H1 (cell line): ENCODE measurements at regions not wholly inside any gene's neighbourhood (a gene's known extent, or its start where the extent isn't known, plus 50 kb on each side); places are given as distances from the start of the nearest gene placed in this dataset.

Experiments
- CTCF ChIA-PET: fragments of 300-600 bp; sonication (Branson Sonifier 250); formaldehyde crosslinking; loops from one replicate; lab custom pipeline; 2021; ENCODE audit not compliant: partially characterized antibody; lab: Charles Lee
- POLR2A ChIA-PET: fragments of 300-600 bp; sonication (Branson Sonifier 250); formaldehyde crosslinking; loops from one replicate; lab custom pipeline; 2021; ENCODE audit warnings: inconsistent platforms; ENCODE audit not compliant: partially characterized antibody; lab: Charles Lee
- DNase-seq, 2 experiments: peaks; one replicate each; pipeline versions ENCODE4 v3.0.0 to v3.0.0-alpha.2; 2010 to 2022; ENCODE audit warnings: low spot score in 2 of 2, low read depth in 1 of 2, mixed read lengths in 1 of 2
- FAIRE-seq: peaks from 2 replicates; lab custom pipeline; 2011; peaks lifted over from hg19 to GRCh38; lab: Jason Lieb, UNC
- H2AFZ ChIP-seq: 2 replicates; pipeline ENCODE4 v1.8.1; 2012; ENCODE audit warnings: low read length, inconsistent platforms
- H2AK5ac ChIP-seq: 2 replicates; pipeline ENCODE4 v1.6.1; 2013; ENCODE audit warnings: low read depth, low read length
- H2BK120ac ChIP-seq: replicated peaks from 2 replicates; pipeline ENCODE3; 2013; ENCODE audit warnings: low read depth, low read length, inconsistent platforms
- H2BK12ac ChIP-seq: 2 replicates; pipeline ENCODE4 v1.6.1; 2013; ENCODE audit warnings: low read depth, low read length
- H2BK15ac ChIP-seq: 2 replicates; pipeline ENCODE4 v1.6.1; 2013; ENCODE audit warnings: low read length
- H2BK20ac ChIP-seq: 2 replicates; pipeline ENCODE4 v1.6.1; 2013; ENCODE audit warnings: low read length
- H2BK5ac ChIP-seq: 2 replicates; pipeline ENCODE4 v1.6.1; 2013; ENCODE audit warnings: low read depth, low read length
- H3K14ac ChIP-seq: 2 replicates; pipeline ENCODE4 v1.6.1; 2013; ENCODE audit warnings: inconsistent platforms; ENCODE audit not compliant: insufficient read length
- H3K18ac ChIP-seq: 2 replicates; pipeline ENCODE4 v1.6.1; 2013; ENCODE audit warnings: low read length; ENCODE audit errors: extremely low read depth
- H3K23ac ChIP-seq: 2 replicates; pipeline ENCODE4 v1.6.1; 2013; ENCODE audit warnings: inconsistent platforms; ENCODE audit not compliant: insufficient read length
- H3K23me2 ChIP-seq: 2 replicates; pipeline ENCODE4 v1.6.1; 2013; ENCODE audit warnings: low read depth, low read length
- H3K27ac ChIP-seq: 2 replicates; pipeline ENCODE4 v1.6.1; 2011; ENCODE audit warnings: low read depth, low read length, inconsistent platforms
- H3K27me3 ChIP-seq, 4 experiments: replicated peaks in 1 of 4; 1 replicate in 1 of 4; 2 replicates in 3 of 4; pipeline versions ENCODE4 v1.6.1 to v1.8.1; 2011 to 2013; ENCODE audit warnings: low read length in 3 of 4, mild to moderate bottlenecking in 3 of 4, inconsistent platforms in 2 of 4, mixed read lengths in 2 of 4, moderate library complexity in 1 of 4; ENCODE audit not compliant: control insufficient read depth in 3 of 4, insufficient read depth in 3 of 4; ENCODE audit errors: extremely low read depth in 1 of 4
- H3K36me3 ChIP-seq, 4 experiments: 2 replicates each; pipeline versions ENCODE4 v1.6.1 to v1.8.1; 2011 to 2013; ENCODE audit warnings: mild to moderate bottlenecking in 4 of 4, low read length in 3 of 4, moderate library complexity in 2 of 4, control low read depth in 1 of 4, inconsistent platforms in 1 of 4; ENCODE audit not compliant: insufficient read depth in 4 of 4, control insufficient read depth in 2 of 4
- H3K4ac ChIP-seq: replicated peaks from 2 replicates; pipeline ENCODE3; 2013; ENCODE audit warnings: low read length, low read depth, mixed read lengths, inconsistent platforms; ENCODE audit not compliant: insufficient read length
- H3K4me1 ChIP-seq, 4 experiments: replicated peaks in 1 of 4; 1 replicate in 1 of 4; 2 replicates in 3 of 4; pipeline versions ENCODE4 v1.6.1 to v1.8.1; 2011 to 2013; ENCODE audit warnings: low read length in 3 of 4, inconsistent platforms in 2 of 4, mixed read lengths in 1 of 4; ENCODE audit not compliant: insufficient read depth in 4 of 4, control insufficient read depth in 3 of 4
- H3K4me2 ChIP-seq, 2 experiments: 2 replicates each; pipeline versions ENCODE4 v1.6.1 to v1.8.1; 2011 to 2013; ENCODE audit warnings: low read depth in 2 of 2, low read length in 2 of 2, control low read depth in 1 of 2, inconsistent platforms in 1 of 2, mild to moderate bottlenecking in 1 of 2; ENCODE audit not compliant: insufficient read depth in 1 of 2
- H3K4me3 ChIP-seq, 4 experiments: fragments of 200-600, 300-600 bp in 1 of 4; sonication (generic), shearing (Covaris generic), sonication (Bioruptor Twin) in 1 of 4; 2 replicates each; pipeline versions ENCODE4 v1.5.1 to v1.8.1; 2011 to 2016; ENCODE audit warnings: low read length in 4 of 4, low read depth in 3 of 4, control low read depth in 2 of 4, inconsistent platforms in 2 of 4, mild to moderate bottlenecking in 2 of 4, mixed read lengths in 1 of 4, moderate library complexity in 1 of 4; ENCODE audit not compliant: insufficient read depth in 2 of 4; ENCODE audit errors: extremely low read depth in 1 of 4
- H3K56ac ChIP-seq: replicated peaks from 2 replicates; pipeline ENCODE3; 2013; ENCODE audit warnings: low read depth, mild to moderate bottlenecking, mixed read lengths, low read length, inconsistent platforms; ENCODE audit not compliant: insufficient read length
- H3K79me1 ChIP-seq: 2 replicates; pipeline ENCODE4 v1.6.1; 2013; ENCODE audit warnings: low read depth, low read length, control low read depth
- H3K79me2 ChIP-seq, 2 experiments: 2 replicates each; pipeline versions ENCODE4 v1.6.1 to v1.8.1; 2012 to 2013; ENCODE audit warnings: low read length in 2 of 2, mild to moderate bottlenecking in 2 of 2, inconsistent platforms in 1 of 2; ENCODE audit not compliant: insufficient read depth in 2 of 2, control insufficient read depth in 1 of 2
- H3K9ac ChIP-seq, 4 experiments: replicated peaks in 1 of 4; 1 replicate in 1 of 4; 2 replicates in 3 of 4; pipeline versions ENCODE4 v1.6.1 to v1.8.1; 2011 to 2013; ENCODE audit warnings: low read depth in 3 of 4, low read length in 3 of 4, control low read depth in 2 of 4, mild to moderate bottlenecking in 2 of 4, moderate library complexity in 2 of 4, inconsistent platforms in 1 of 4; ENCODE audit errors: extremely low read depth in 1 of 4
- H3K9me3 ChIP-seq, 2 experiments: 2 replicates each; pipeline versions ENCODE4 v1.6.1 to v1.8.1; 2012 to 2013; ENCODE audit warnings: mild to moderate bottlenecking in 2 of 2, moderate library complexity in 2 of 2, control low read depth in 1 of 2, inconsistent platforms in 1 of 2, low read depth in 1 of 2, low read length in 1 of 2, mixed read lengths in 1 of 2; ENCODE audit not compliant: insufficient read depth in 2 of 2
- H4K20me1 ChIP-seq, 2 experiments: replicated peaks in 1 of 2; 2 replicates each; pipeline versions ENCODE3 to v1.8.1; 2011 to 2013; ENCODE audit warnings: inconsistent platforms in 2 of 2, low read length in 2 of 2, mild to moderate bottlenecking in 1 of 2; ENCODE audit not compliant: insufficient read depth in 2 of 2, control insufficient read depth in 1 of 2
- H4K5ac ChIP-seq: 2 replicates; pipeline ENCODE4 v1.6.1; 2013; ENCODE audit warnings: low read length, low read depth, mixed read lengths, inconsistent platforms; ENCODE audit not compliant: insufficient read length
- H4K8ac ChIP-seq: 2 replicates; pipeline ENCODE4 v1.8.0; 2013; ENCODE audit warnings: mild to moderate bottlenecking, moderate library complexity, low read length, inconsistent platforms; ENCODE audit not compliant: insufficient read depth; ENCODE audit errors: extremely low read depth
- H4K91ac ChIP-seq: replicated peaks from 2 replicates; pipeline ENCODE3; 2013; ENCODE audit warnings: low read length, mixed read lengths, inconsistent platforms; ENCODE audit not compliant: insufficient read length
- ATF3 ChIP-seq: IDR thresholded peaks from 2 replicates; pipeline ENCODE4 v1.6.1; 2011; ENCODE audit warnings: low read depth, mild to moderate bottlenecking, low read length; ENCODE audit not compliant: insufficient read depth
- CBX5 ChIP-seq: fragments of 300-800, 300-1000 bp; sonication (generic); IDR thresholded peaks from 2 replicates; pipeline ENCODE4 v1.7.1; 2016; ENCODE audit warnings: antibody characterized with exemption, low read length, low read depth
- EP300 ChIP-seq, 2 experiments: IDR thresholded peaks; 1 replicate in 1 of 2; 2 replicates in 1 of 2; pipeline ENCODE4 v1.6.1; 2011 to 2012; ENCODE audit warnings: low read depth in 2 of 2, low read length in 2 of 2, mild to moderate bottlenecking in 2 of 2, borderline replicate concordance in 1 of 2, inconsistent platforms in 1 of 2, moderate library complexity in 1 of 2
- EZH2 ChIP-seq: fragments of 200-600 bp; sonication (generic); IDR thresholded peaks from 2 replicates; pipeline ENCODE4 v1.7.1; 2012; ENCODE audit warnings: low read depth, mild to moderate bottlenecking, moderate library complexity, low read length, inconsistent platforms; ENCODE audit not compliant: severe bottlenecking
- JUN ChIP-seq: IDR thresholded peaks from 2 replicates; pipeline ENCODE4 v1.6.1; 2011; ENCODE audit warnings: low read depth, mild to moderate bottlenecking, improper control_type of control experiment, low read length
- KDM5A ChIP-seq: fragments of 200-600 bp; IDR thresholded peaks from 2 replicates; pipeline ENCODE4 v1.7.1; 2012; ENCODE audit warnings: mild to moderate bottlenecking, low read length, inconsistent platforms, mixed read lengths
- MAFK ChIP-seq: IDR thresholded peaks from 2 replicates; pipeline ENCODE4 v1.6.1; 2012; ENCODE audit warnings: low read depth, mild to moderate bottlenecking, improper control_type of control experiment, low read length
- NRF1 ChIP-seq: IDR thresholded peaks from 2 replicates; pipeline ENCODE4 v1.6.1; 2011; ENCODE audit warnings: mild to moderate bottlenecking, low read depth, low read length, improper control_type of control experiment
- RNF2 ChIP-seq: fragments of 200-900, 300-1000 bp; sonication (generic); IDR thresholded peaks from 2 replicates; pipeline ENCODE4 v1.7.1; 2016; ENCODE audit warnings: borderline replicate concordance, low read depth, mild to moderate bottlenecking, antibody characterized with exemption, low read length; ENCODE audit not compliant: poor library complexity, severe bottlenecking; ENCODE audit errors: missing control alignments
- SP1 ChIP-seq: IDR thresholded peaks from 2 replicates; pipeline ENCODE4 v1.6.1; 2011; ENCODE audit warnings: low read depth, low read length
- ZNF274 ChIP-seq: IDR thresholded peaks from 2 replicates; pipeline ENCODE4 v1.7.0; 2012; ENCODE audit warnings: low read length, borderline replicate concordance; ENCODE audit errors: extremely low read depth
- WGBS, 2 experiments: shearing (Covaris generic) in 1 of 2; methylation state at CpG; one replicate each; pipeline versions ENCODE4 v1.1.6 to v1.1.7; 2013 to 2015; ENCODE audit warnings: low lambda C conversion rate in 2 of 2, mixed read lengths in 2 of 2, inconsistent platforms in 1 of 2, low coverage in 1 of 2, missing lambda C conversion rate in 1 of 2; ENCODE audit not compliant: insufficient replicate concordance in 2 of 2, insufficient coverage in 1 of 2, insufficient read length in 1 of 2; ENCODE audit errors: extremely low coverage in 1 of 2, missing lambda C conversion rate in 1 of 2; 5-methylcytosine and 5-hydroxymethylcytosine counted together

GRCh38 chr11:109954534-109954933, 138.7 kb upstream of the ZC3H12C start:
- CTCF ChIA-PET, result interaction anchor here (0.7 kb wide), 2 partner anchors 125 to 442 kb away, joined by 3 to 4 read pairs; no protein-coding TSS in a partner anchor
- no peak for TF ChIP-seq NRF1
- TF ChIP-seq CBX5, result no peak
- no peak for TF ChIP-seq ZNF274
- no peak for TF ChIP-seq EP300 (IDR thresholded peaks at IDR 0.05; ENCODE audit: borderline replicate concordance in 1 of 2, low read depth in 2 of 2, low read length in 2 of 2)
- TF ChIP-seq EZH2, result no peak
- TF ChIP-seq KDM5A, result no peak
- TF ChIP-seq MAFK, result no peak
- no peak for TF ChIP-seq ATF3
- TF ChIP-seq RNF2, result no peak
- no peak for TF ChIP-seq SP1
- no peak for TF ChIP-seq JUN

More at GRCh38 chr11:109954534-109954933, 138.7 kb upstream of the ZC3H12C start:
- H3K27ac ChIP-seq, result no peak overlapping the region
- H3K4me2 ChIP-seq, result no peak overlapping the region
- H4K91ac ChIP-seq, result no peak overlapping the region
- WGBS, 2 experiments, result 94% methylated on average over 2 of the region's 2 CpGs; no CpG with 5 or more reads in 1 of the 2 experiments
- H3K14ac ChIP-seq, result no peak overlapping the region
- no peaks in the 10 kb centered on the region for H4K20me1 ChIP-seq
- H3K9ac ChIP-seq, result no peak overlapping the region
- no peaks in the 10 kb centered on the region for H3K79me1 ChIP-seq
- no peak overlapping the region for H3K18ac ChIP-seq
- no peaks in the 10 kb centered on the region for H3K79me2 ChIP-seq
- no peaks in the 10 kb centered on the region for H3K4me1 ChIP-seq
- no peak overlapping the region for H2BK120ac ChIP-seq
- no peak overlapping the region for H4K5ac ChIP-seq
- POLR2A ChIA-PET, result no interaction called here
- H3K56ac ChIP-seq, result no peak overlapping the region
- H2BK20ac ChIP-seq, result no peak overlapping the region
- no peaks in the 10 kb centered on the region for H3K23me2 ChIP-seq
- H3K36me3 ChIP-seq, result no peaks in the 10 kb centered on the region
- H2BK5ac ChIP-seq, result no peak overlapping the region
- no peak for FAIRE-seq
- H2BK12ac ChIP-seq, result no peak overlapping the region
- no peak overlapping the region for H3K23ac ChIP-seq
- H2AK5ac ChIP-seq, result no peak overlapping the region
- H3K4ac ChIP-seq, result no peak overlapping the region
- H3K27me3 ChIP-seq, result no peaks in the 10 kb centered on the region
- no peak overlapping the region for H2BK15ac ChIP-seq
- no peak for DNase-seq
- no peaks in the 10 kb centered on the region for H3K9me3 ChIP-seq
- no peak overlapping the region for H3K4me3 ChIP-seq
- H2AFZ ChIP-seq, result no peak overlapping the region
- no peak overlapping the region for H4K8ac ChIP-seq
